ENCODE measurements at regions not wholly inside any gene's neighbourhood (a gene's known extent, or its start where the extent isn't known, plus 50 kb on each side); places are given as distances from the start of the nearest gene placed in this dataset.
A peak's percentile ranks its signal among the peaks of the same experiment; 100 is the strongest.

GRCh38 chr14:71606575-71606974 lies 325.7 kb upstream of the RGS6 start:
- Mint-ChIP-seq H3K36me3 (peaks cover 11% of the 10 kb centered on the region), H3K9me3 (peaks cover 11% of the 10 kb centered on the region), H3K27me3 (no peaks in the 10 kb centered on the region), H3K27ac (no peak overlapping the region), H3K4me3 (no peak overlapping the region), H3K4me1 (ENCODE audit: low read depth) (peaks cover 22% of the 10 kb centered on the region)
- DNase-seq = no peak
- intact Hi-C loops (cut with micrococcal nuclease) = no loop called here
- POLR2A ChIA-PET = no interaction called here
- CTCF ChIA-PET = no interaction called here

DNA sequence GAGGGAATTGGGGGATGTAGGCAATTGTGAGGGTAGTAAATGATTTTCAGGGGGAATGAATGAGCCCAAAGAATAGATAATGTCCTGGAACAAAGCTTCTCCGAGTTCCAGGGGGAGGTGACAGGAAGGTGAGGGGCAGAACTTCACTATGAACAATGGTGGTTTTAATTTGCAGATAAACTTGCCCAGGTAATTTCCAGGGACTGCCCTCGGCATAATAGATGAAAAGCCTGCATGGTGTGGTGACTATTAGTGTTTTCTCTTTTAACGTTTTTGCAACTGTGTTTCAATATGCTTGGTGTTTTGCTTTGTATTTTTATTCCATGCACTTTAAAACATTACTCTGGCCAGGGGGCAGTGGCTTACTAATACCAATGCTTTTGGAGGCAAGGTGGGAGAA lies 325.2 kb upstream of the RGS6 start:
- POLR2A ChIA-PET = no interaction called here
- H3K4me1 Mint-ChIP-seq (ENCODE audit: low read depth) = peaks cover 22% of the 10 kb centered on the region
- peaks cover 9% of the 10 kb centered on the region for H3K9me3 Mint-ChIP-seq
- no peak overlapping the region for H3K4me3 Mint-ChIP-seq
- CTCF ChIA-PET = no interaction called here
- no peaks in the 10 kb centered on the region for H3K27me3 Mint-ChIP-seq
- DNase-seq = no peak
- no peak overlapping the region for H3K27ac Mint-ChIP-seq
- intact Hi-C loops (cut with micrococcal nuclease) = no loop called here
- H3K36me3 Mint-ChIP-seq = peaks cover 11% of the 10 kb centered on the region

- intact Hi-C loops (cut with micrococcal nuclease) = loop anchor here (10.0 kb wide), 1 partner anchor 65 kb away; no protein-coding TSS in a partner anchor
- POLR2A ChIA-PET = no interaction called here
- H3K9me3 Mint-ChIP-seq = peaks cover 4% of the 10 kb centered on the region
- peaks cover 22% of the 10 kb centered on the region for H3K4me1 Mint-ChIP-seq (ENCODE audit: low read depth)
- H3K27ac Mint-ChIP-seq = no peak overlapping the region
- H3K36me3 Mint-ChIP-seq = peaks cover 4% of the 10 kb centered on the region
- CTCF ChIA-PET = no interaction called here
- DNase-seq = no peak
- H3K4me3 Mint-ChIP-seq = no peak overlapping the region
- no peaks in the 10 kb centered on the region for H3K27me3 Mint-ChIP-seq
These were observed 322.1 kb upstream of the RGS6 start for GRCh38 chr14:71610149-71610548.

GRCh38 chr14:71610797-71611196 lies 321.4 kb upstream of the RGS6 start:
- no peak overlapping the region for H3K27ac Mint-ChIP-seq
- H3K27me3 Mint-ChIP-seq = no peaks in the 10 kb centered on the region
- no peaks in the 10 kb centered on the region for H3K36me3 Mint-ChIP-seq
- H3K4me3 Mint-ChIP-seq = no peak overlapping the region
- intact Hi-C loops (cut with micrococcal nuclease) = loop anchor here (10.0 kb wide), 1 partner anchor 64 kb away; no protein-coding TSS in a partner anchor
- CTCF ChIA-PET = no interaction called here
- no peak for DNase-seq
- POLR2A ChIA-PET = no interaction called here
- peaks cover 16% of the 10 kb centered on the region for H3K4me1 Mint-ChIP-seq (ENCODE audit: low read depth)
- H3K9me3 Mint-ChIP-seq = no peaks in the 10 kb centered on the region

DNA sequence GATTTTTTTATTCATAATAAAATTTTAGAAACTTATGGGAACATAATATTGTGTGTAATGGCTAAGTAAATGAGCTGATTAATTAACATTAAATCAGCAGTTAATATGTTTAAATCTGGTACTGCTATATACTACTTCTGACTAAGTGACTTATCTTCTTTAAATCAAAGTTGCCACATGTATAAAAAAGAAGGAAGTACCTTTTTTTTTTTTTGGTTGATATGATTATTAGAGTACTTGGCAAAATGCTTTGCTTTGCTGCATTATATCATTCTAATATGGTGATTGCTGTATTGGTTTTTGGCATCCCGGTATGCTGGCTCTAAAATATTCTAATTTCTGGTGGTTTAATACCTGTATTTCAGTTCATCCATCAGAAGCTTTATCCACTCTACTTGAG lies 319.1 kb upstream of the RGS6 start:
- intact Hi-C loops (cut with micrococcal nuclease) = loop anchor here (10.0 kb wide), 1 partner anchor 62 kb away; no protein-coding TSS in a partner anchor
- H3K27me3 Mint-ChIP-seq = no peaks in the 10 kb centered on the region
- no peaks in the 10 kb centered on the region for H3K9me3 Mint-ChIP-seq
- ChIA-PET CTCF (interaction anchor here (0.5 to 1.4 kb wide), 2 partner anchors 157 to 242 kb away, joined by 3 read pairs; no protein-coding TSS in a partner anchor), POLR2A (interaction anchor here (0.6 kb wide), 1 partner anchor 459 kb away, joined by 3 read pairs; no protein-coding TSS in a partner anchor)
- no peak overlapping the region for H3K4me3 Mint-ChIP-seq
- H3K4me1 Mint-ChIP-seq (ENCODE audit: low read depth) = peaks cover 1% of the 10 kb centered on the region
- no peak for DNase-seq
- no peak overlapping the region for H3K27ac Mint-ChIP-seq
- H3K36me3 Mint-ChIP-seq = no peaks in the 10 kb centered on the region

DNA sequence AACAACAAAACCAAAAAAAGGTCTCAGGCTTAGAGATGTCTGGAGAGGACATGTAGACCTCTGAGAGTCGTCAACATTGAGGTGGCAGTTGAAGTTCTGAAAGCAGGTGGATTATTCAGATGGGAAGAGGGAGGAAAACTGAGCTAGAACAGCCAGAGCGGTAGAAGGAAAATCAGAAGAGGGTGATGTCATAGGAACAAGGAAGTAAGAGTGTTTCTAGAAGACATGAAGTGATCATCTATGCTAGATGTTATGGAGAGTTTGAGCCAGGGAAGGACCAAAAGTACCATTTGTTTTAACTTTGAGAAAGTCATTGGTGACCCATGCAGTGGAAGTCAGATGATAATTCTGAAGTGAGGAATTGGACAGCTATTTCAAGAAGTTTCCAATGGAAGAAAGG lies 316.2 kb upstream of the RGS6 start:
- Mint-ChIP-seq H3K27ac (no peak overlapping the region), H3K27me3 (no peaks in the 10 kb centered on the region), H3K4me1 (ENCODE audit: low read depth) (peaks cover 1% of the 10 kb centered on the region), H3K9me3 (no peaks in the 10 kb centered on the region), H3K4me3 (no peak overlapping the region), H3K36me3 (peaks cover 7% of the 10 kb centered on the region)
- intact Hi-C loops (cut with micrococcal nuclease) = loop anchor here (10.0 kb wide), 1 partner anchor 59 kb away; no protein-coding TSS in a partner anchor
- DNase-seq = no peak
- ChIA-PET POLR2A (no interaction called here), CTCF (no interaction called here)

DNA sequence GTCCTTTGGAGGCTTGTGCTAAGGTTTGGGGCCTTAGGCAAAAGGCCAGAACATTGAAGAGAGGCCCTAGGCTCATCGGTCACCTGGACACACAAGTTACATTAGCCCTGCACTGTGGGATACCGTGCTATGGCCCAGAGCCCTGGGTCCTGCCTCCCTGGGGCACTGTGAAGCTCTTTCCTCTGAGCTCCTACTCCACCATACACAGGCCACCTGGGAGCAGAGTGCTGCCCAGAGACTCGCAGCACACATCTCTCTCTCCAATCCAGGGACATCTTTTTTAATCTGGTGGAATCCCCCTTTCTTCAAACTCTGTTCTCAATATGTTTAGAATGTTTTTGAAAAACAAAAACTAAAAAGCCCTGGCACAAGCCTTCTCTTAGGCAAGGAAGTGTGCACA lies 314.2 kb upstream of the RGS6 start:
- DNase-seq = no peak
- Mint-ChIP-seq H3K4me1 (ENCODE audit: low read depth) (peaks cover 1% of the 10 kb centered on the region), H3K4me3 (no peak overlapping the region), H3K27me3 (no peaks in the 10 kb centered on the region), H3K36me3 (peaks cover 11% of the 10 kb centered on the region), H3K27ac (no peak overlapping the region), H3K9me3 (no peaks in the 10 kb centered on the region)
- POLR2A ChIA-PET = no interaction called here
- CTCF ChIA-PET = no interaction called here
- intact Hi-C loops (cut with micrococcal nuclease) = loop anchor here (10.0 kb wide), 1 partner anchor 57 kb away; no protein-coding TSS in a partner anchor

- Mint-ChIP-seq H3K9me3 (no peaks in the 10 kb centered on the region), H3K27me3 (no peaks in the 10 kb centered on the region), H3K27ac (no peak overlapping the region), H3K36me3 (peaks cover 11% of the 10 kb centered on the region), H3K4me3 (no peak overlapping the region), H3K4me1 (ENCODE audit: low read depth) (peaks cover 1% of the 10 kb centered on the region)
- no peak for DNase-seq
- intact Hi-C loops (cut with micrococcal nuclease) = loop anchor here (10.0 kb wide), 1 partner anchor 56 kb away; no protein-coding TSS in a partner anchor
- ChIA-PET CTCF (no interaction called here), POLR2A (no interaction called here)
These were observed 313.5 kb upstream of the RGS6 start for GRCh38 chr14:71618716-71619115.

- Mint-ChIP-seq H3K27ac (no peak overlapping the region), H3K4me1 (ENCODE audit: low read depth) (peaks cover 1% of the 10 kb centered on the region), H3K36me3 (peaks cover 14% of the 10 kb centered on the region), H3K27me3 (no peaks in the 10 kb centered on the region), H3K9me3 (no peaks in the 10 kb centered on the region), H3K4me3 (no peak overlapping the region)
- ChIA-PET POLR2A (no interaction called here), CTCF (no interaction called here)
- DNase-seq = no peak
- intact Hi-C loops (cut with micrococcal nuclease) = loop anchor here (10.0 kb wide), 1 partner anchor 55 kb away; no protein-coding TSS in a partner anchor
These were observed 312.8 kb upstream of the RGS6 start for GRCh38 chr14:71619472-71619871.

DNA sequence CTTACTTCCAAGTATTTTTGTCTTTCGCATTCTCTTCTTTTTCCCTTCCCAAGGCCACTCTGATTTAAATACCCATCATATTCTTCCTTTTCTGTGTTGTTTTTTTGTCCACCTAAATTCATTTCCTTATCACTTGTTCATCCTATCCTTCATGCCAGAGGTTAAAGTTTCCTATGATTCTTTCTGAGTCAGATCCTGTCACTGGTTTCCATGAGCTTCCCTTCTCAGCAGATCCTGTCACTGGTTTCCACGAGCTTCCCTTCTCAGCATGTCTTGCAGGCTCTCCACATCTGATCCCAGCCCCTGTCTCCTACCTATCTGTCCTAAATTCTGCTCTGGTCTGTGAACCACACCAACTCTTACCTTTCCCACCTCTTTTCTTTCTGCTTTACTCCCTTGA lies 311.8 kb upstream of the RGS6 start:
- no peak for DNase-seq
- POLR2A ChIA-PET = no interaction called here
- no peaks in the 10 kb centered on the region for H3K27me3 Mint-ChIP-seq
- H3K4me3 Mint-ChIP-seq = no peak overlapping the region
- H3K36me3 Mint-ChIP-seq = peaks cover 19% of the 10 kb centered on the region
- no peaks in the 10 kb centered on the region for H3K9me3 Mint-ChIP-seq
- intact Hi-C loops (cut with micrococcal nuclease) = no loop called here
- H3K4me1 Mint-ChIP-seq (ENCODE audit: low read depth) = peaks cover 1% of the 10 kb centered on the region
- CTCF ChIA-PET = no interaction called here
- H3K27ac Mint-ChIP-seq = no peak overlapping the region

GRCh38 chr14:71621276-71621675 lies 311.0 kb upstream of the RGS6 start:
- intact Hi-C loops (cut with micrococcal nuclease) = no loop called here
- H3K36me3 Mint-ChIP-seq = peaks cover 20% of the 10 kb centered on the region
- H3K4me1 Mint-ChIP-seq (ENCODE audit: low read depth) = no peaks in the 10 kb centered on the region
- H3K27ac Mint-ChIP-seq = peak overlapping the region; percentile 9
- no peak overlapping the region for H3K4me3 Mint-ChIP-seq
- ChIA-PET POLR2A (no interaction called here), CTCF (no interaction called here)
- DNase-seq = no peak
- H3K27me3 Mint-ChIP-seq = no peaks in the 10 kb centered on the region
- H3K9me3 Mint-ChIP-seq = no peaks in the 10 kb centered on the region

DNA sequence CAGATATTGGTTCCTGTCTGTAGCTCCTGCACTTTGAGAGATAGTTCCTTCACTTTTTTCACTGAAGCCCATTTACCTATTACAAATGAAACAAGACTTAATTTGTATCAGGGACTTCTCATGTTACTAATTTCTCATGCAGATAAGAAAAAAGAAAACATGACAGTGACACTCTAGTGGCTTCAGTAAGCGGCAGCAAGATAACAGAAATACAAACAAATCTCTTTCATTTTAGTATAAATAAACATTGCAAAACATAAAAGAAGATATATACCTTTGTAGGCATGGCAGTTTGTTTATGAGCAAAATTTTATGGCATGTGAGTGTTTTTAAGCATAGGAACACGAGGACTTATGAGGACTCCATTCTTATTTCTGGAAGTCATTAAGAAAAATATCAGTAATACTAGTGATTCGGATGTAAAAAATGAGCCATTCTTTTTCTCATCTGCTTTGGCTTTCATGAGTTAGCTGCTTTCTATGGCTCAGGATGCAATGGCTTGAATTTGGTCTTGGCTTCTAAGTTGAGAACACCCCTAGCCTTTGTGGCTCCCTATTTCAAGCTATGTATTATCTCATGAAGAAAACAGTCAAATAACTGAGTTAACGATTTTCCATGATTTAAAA lies 310.1 kb upstream of the RGS6 start:
- Mint-ChIP-seq H3K9me3 (no peaks in the 10 kb centered on the region), H3K4me3 (no peak overlapping the region), H3K27me3 (no peaks in the 10 kb centered on the region), H3K27ac (no peak overlapping the region), H3K36me3 (peaks cover 20% of the 10 kb centered on the region), H3K4me1 (ENCODE audit: low read depth) (no peaks in the 10 kb centered on the region)
- no peak for DNase-seq
- intact Hi-C loops (cut with micrococcal nuclease) = no loop called here
- ChIA-PET POLR2A (no interaction called here), CTCF (no interaction called here)

GRCh38 chr14:71623939-71624338 lies 308.3 kb upstream of the RGS6 start:
- no peaks in the 10 kb centered on the region for H3K9me3 Mint-ChIP-seq
- no peak overlapping the region for H3K4me3 Mint-ChIP-seq
- no peaks in the 10 kb centered on the region for H3K27me3 Mint-ChIP-seq
- POLR2A ChIA-PET = no interaction called here
- no peak for DNase-seq
- intact Hi-C loops (cut with micrococcal nuclease) = no loop called here
- CTCF ChIA-PET = no interaction called here
- H3K27ac Mint-ChIP-seq = no peak overlapping the region
- H3K36me3 Mint-ChIP-seq = peaks cover 24% of the 10 kb centered on the region
- no peaks in the 10 kb centered on the region for H3K4me1 Mint-ChIP-seq (ENCODE audit: low read depth)

All from activated CD4-positive, alpha-beta memory T cell treated with anti-CD3 and anti-CD28 coated beads for 36 hours (primary cell).